GM18868 (cell line): ENCODE measurements at regions not wholly inside any gene's neighbourhood (a gene's known extent, or its start where the extent isn't known, plus 50 kb on each side); places are given as distances from the start of the nearest gene placed in this dataset.

ENCODE experiments used
- ATAC-seq: cut with Tn5 transposase; IDR thresholded peaks from one replicate; pipeline ENCODE4 v1.9.1; 2021; ENCODE audit warnings: mild to moderate bottlenecking, moderate library complexity; ENCODE audit not compliant: unreplicated experiment

GRCh38 chr10:91127341-91128082 lies 93.0 kb upstream of the PCGF5 start:
- no peak for ATAC-seq

GRCh38 chr10:91135113-91135512 lies 85.3 kb upstream of the PCGF5 start:
- no peak for ATAC-seq

DNA sequence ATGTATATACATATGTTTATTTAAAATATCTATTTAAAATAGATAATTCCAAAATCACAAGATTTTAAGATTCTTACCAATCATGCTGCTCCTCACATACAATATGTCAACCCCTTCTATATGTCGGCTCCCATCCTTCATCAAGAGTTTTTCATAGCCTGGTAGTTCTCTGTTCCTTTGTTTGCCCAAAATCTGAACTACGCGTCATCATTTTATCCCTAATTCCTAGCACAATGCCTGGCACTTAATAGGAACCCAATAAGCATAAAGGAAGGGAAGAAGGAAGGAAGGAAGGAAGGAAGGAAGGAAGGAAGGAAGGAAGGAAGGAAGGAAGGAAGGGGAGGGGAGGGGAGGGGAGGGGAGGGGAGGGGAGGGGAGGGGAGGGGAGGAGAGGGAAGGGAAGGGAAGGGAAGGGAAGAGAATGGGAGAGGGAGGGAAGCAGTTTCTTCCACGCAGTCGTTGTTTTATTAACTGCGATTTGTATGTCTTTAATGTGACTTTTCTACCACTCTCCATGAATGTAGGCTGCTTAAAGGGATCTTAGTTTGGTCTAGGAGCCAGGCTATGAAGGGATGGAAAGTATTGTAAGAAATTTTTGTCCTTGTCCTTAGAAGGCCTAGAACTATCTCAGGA lies 83.3 kb upstream of the PCGF5 start:
- no peak for ATAC-seq

- no peak for ATAC-seq
Observed at GRCh38 chr10:91137822-91138221, 82.6 kb upstream of the PCGF5 start.

DNA sequence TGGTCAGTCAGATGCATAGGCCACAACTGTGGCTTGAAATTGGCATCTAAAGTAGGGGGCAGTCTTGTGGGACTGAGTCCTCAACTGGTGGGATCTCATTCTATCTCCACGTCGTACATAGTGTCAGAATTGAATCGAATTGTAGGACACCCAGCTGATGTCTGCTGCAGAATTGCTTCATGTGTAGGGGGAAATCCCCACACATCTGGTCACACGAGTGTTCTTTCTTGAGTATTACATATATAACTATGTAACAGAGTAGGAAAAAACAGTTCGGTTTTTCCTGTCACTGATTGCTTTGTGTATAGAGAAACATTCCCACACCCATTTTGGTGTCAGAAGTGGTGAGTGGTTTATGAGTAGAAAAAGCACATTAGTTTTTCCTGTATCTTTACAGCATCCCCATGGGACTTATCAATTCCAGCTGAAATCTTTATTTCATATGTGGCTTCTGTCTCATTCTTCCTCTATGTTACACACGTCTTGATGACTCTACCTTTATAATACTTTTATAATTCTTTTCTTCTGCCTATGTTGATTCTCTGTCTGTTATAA lies 79.4 kb upstream of the PCGF5 start:
- peak; percentile 76 for ATAC-seq

- ATAC-seq = no peak
Observed at GRCh38 chr10:91144961-91145360, 75.5 kb upstream of the PCGF5 start.

DNA sequence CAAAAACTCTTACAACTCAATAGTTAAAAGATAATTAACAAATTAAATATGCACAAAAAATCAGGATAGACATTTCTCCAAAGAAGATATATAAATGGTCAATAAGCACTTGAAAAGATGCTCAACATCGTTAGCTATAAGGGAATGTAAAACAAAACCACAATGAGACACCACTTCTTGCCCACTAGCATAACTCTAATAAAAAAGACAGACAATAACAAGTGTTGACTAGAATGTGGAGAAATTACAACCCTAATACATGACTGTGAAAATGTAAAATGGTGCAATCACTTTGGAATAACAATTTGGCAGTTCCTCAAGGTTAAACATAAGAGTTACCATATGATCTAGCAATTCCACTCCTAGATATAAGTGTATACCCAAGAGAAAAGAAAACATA lies 74.3 kb upstream of the PCGF5 start:
- ATAC-seq = no peak

- ATAC-seq = no peak
Observed at GRCh38 chr10:91149550-91149949, 70.9 kb upstream of the PCGF5 start.

DNA sequence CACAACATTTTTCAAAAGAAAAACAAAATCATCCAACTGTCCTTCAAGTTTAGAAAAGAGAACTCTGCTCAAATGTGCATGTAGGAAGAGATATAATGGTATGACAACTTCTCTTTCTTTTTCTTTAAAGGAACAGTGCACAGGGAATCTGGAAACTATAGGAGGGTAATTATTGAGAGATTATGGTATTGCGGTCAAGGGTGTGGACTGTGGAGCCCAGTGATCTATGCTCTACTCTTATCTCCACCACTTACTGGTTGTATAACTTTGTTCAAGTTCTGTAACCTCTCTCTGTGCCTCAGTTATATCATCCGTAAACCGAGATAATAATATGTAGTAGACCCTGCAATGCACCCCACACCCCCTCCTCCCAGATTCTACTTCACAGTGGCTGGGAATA lies 69.8 kb upstream of the PCGF5 start:
- no peak for ATAC-seq

DNA sequence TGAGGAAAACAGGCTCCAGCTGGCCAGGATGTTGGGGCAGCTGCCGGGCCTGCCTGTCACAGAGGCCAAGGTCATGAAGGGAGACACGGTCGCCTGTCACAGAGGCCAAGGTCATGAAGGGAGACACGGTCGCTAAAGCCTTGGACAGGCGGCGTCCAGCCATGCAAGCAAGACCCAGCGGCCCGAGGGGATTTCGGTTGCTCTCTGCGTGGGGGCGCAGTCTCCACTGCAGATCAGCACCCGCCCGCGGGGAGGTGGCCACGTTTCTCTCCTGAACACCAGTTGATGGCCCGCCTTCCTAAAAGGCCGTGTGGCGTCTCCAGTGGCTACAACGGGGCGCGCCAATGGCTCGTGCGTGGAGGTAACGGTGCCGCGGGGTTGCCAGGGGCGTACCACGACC lies 67.0 kb upstream of the PCGF5 start:
- ATAC-seq = no peak

GRCh38 chr10:91154842-91155241 lies 65.6 kb upstream of the PCGF5 start:
- no peak for ATAC-seq

DNA sequence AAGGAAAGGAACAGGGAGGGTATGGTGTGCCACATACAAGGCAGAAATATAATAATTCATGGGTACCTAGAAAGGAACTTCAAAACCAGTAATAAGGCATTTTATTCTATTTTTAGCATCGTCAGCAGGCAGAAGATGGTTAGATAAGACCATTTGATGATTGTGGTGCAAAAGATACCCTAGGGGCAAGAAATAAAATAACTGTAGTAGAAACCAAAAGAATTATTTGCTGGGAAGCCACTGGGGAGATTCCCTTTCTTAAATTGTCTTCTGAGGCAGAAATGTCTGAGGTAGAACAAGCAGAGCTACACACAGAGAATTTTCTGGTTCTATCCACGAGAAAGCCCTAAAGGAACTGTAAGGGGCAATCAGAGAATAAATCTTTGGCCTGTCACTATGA lies 64.3 kb upstream of the PCGF5 start:
- ATAC-seq = no peak

GRCh38 chr10:91159254-91159783 lies 61.1 kb upstream of the PCGF5 start:
- ATAC-seq = no peak

GRCh38 chr10:91162050-91162494 lies 58.4 kb upstream of the PCGF5 start:
- no peak for ATAC-seq

GRCh38 chr10:91162495-91163268 lies 57.8 kb upstream of the PCGF5 start:
- peak; percentile 55 for ATAC-seq

DNA sequence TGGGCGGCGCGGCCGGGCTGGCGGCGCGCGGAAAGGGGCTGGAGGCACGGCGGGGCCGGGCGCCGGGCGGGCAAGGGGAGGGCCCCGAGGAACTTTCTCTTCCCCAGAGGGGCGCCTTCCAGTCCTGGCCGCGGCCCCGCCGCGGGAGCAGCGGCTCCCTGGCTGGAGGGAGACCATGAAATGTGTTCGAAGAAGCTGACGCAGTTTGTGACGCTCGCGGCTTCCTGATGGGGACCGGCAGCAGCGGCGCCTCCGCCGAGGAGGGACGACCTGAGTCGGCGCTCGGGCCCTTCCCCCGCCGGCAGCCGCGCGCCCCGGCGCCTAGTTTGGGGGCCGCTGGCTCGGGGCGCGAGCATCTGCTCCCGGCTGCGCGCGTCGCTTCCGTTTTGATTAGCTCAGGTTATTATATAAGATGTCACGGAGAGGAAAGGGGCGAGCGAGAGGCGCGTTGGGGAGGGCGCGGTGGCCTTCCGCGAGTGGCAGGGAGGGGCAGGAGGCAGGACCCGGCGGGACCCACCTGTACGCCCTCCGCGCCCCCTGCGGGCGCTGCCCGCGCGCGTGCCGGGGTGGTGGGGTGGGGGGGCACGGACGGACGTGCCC lies 57.1 kb upstream of the PCGF5 start:
- ATAC-seq = peak; percentile 35

GRCh38 chr10:91163869-91164474 lies 56.5 kb upstream of the PCGF5 start:
- ATAC-seq = peak; percentile 27

DNA sequence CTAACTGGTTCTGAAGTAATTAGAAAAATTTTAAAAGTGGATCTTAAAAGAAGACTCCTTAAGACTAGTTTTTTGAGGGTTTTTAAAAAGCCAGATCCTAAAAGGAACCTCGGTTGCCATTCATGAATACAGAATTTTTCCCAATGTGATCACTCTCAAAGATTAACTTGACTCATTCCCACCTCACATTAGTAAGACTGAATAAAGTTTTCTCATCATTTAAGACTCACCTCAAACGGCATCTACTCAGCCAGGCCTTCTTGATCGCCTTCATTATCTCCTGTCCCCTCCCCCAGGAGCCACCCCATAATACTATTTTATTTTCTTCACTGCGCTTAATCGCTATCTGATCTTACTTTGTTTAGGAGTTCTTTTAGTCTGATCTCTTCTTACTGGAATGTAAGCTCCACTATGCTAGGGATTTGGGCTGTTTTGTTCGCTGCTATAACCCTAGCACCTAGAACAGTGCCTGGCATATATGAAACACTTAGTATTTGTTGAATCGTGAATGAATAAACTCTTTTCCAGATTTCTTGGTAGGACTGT lies 55.9 kb upstream of the PCGF5 start:
- ATAC-seq = no peak

GRCh38 chr10:91167406-91167805 lies 53.1 kb upstream of the PCGF5 start:
- no peak for ATAC-seq

- ATAC-seq = no peak
Observed at GRCh38 chr10:91170418-91170817, 50.0 kb upstream of the PCGF5 start.
